Adrenal gland (tissue), 5 donors: ENCODE measurements at regions not wholly inside any gene's neighbourhood (a gene's known extent, or its start where the extent isn't known, plus 50 kb on each side); places are given as distances from the start of the nearest gene placed in this dataset.

Experiments used
- POLR2A ChIP-seq, 2 donors: fragments of 450-650 bp; IDR thresholded peaks; one replicate each; pipeline ENCODE4 v1.6.1; 2017; ENCODE audit warnings: antibody characterized with exemption in 2 of 2, mild to moderate bottlenecking in 2 of 2, moderate library complexity in 1 of 2
- TF ChIP-seq, protein P1 (sequence below), 6 experiments: fragments of 450-650 bp in 4 of 6; fragments of 200-600 bp in 2 of 6; sonication (generic) in 1 of 6; IDR thresholded peaks; 1 replicate in 5 of 6; 2 replicates in 1 of 6; pipeline versions ENCODE4 v1.5.1 to v1.8.0; 2016 to 2021; ENCODE audit warnings: antibody characterized with exemption in 6 of 6, mild to moderate bottlenecking in 2 of 6, moderate library complexity in 1 of 6
- donor health status: DM: no; HTN: no; CAD: no.

DNA sequence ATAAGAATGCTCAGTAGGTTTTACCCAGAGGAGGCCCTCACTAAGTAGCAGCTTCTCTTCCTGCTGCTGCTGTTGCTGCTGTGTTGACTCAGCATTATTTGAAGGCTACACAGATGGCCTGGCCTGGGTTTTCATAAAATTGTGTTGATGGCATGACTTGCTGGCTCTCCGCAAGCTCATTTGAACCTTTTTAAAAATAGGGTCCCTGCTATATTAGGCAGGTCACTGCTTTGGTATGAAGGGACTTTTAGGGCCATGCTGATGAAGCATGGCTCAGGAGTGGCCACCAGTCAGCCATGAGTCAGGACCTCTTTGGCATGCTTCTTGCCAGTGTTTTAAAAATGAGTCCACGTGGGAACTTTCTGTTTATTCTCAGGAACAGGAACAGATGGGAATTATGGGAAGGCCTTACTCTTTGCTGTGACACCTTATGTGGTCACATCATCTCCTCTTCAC, 128.7 kb downstream of the MID1IP1 start:
- TF ChIP-seq, protein P1, sequence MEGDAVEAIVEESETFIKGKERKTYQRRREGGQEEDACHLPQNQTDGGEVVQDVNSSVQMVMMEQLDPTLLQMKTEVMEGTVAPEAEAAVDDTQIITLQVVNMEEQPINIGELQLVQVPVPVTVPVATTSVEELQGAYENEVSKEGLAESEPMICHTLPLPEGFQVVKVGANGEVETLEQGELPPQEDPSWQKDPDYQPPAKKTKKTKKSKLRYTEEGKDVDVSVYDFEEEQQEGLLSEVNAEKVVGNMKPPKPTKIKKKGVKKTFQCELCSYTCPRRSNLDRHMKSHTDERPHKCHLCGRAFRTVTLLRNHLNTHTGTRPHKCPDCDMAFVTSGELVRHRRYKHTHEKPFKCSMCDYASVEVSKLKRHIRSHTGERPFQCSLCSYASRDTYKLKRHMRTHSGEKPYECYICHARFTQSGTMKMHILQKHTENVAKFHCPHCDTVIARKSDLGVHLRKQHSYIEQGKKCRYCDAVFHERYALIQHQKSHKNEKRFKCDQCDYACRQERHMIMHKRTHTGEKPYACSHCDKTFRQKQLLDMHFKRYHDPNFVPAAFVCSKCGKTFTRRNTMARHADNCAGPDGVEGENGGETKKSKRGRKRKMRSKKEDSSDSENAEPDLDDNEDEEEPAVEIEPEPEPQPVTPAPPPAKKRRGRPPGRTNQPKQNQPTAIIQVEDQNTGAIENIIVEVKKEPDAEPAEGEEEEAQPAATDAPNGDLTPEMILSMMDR (IDR thresholded peaks at IDR 0.05): no peak
- no peak for TF ChIP-seq POLR2A (IDR thresholded peaks at IDR 0.05)
